SKM-1 (cell line): ENCODE measurements at regions not wholly inside any gene's neighbourhood (a gene's known extent, or its start where the extent isn't known, plus 50 kb on each side); places are given as distances from the start of the nearest gene placed in this dataset.
"Not testable (repeated sequence)": the region's sequence is repeated elsewhere in the genome, so short reads cannot be mapped to it uniquely, and the experiment has no call there.

Experiments
- DNase-seq: peaks from one replicate; lab custom pipeline; 2025; ENCODE audit not compliant: unreplicated experiment; lab: John Stamatoyannopoulos, UW

DNA sequence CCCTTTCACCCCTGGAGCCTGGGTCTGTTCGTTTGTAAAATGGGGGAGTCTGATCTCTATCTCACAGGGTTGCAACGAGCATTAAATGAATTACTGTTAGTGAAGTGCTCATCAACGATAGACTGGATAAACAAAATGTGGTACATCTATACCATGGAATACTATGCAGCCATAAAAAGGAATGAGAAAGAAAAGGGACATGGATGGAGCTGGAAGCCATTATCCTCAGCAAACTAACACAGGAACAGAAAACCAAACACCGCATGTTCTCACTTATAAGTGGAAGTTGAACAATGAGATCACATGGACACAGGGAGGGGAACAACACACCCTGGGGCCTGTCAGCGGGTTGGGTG lies 348.0 kb upstream of the ID2 start:
- not testable (repeated sequence) for DNase-seq

GRCh38 chr2:8334866-8335325 lies 347.0 kb upstream of the ID2 start:
- DNase-seq = peak; percentile 57

GRCh38 chr2:8335801-8336200 lies 346.1 kb upstream of the ID2 start:
- no peak for DNase-seq

DNA sequence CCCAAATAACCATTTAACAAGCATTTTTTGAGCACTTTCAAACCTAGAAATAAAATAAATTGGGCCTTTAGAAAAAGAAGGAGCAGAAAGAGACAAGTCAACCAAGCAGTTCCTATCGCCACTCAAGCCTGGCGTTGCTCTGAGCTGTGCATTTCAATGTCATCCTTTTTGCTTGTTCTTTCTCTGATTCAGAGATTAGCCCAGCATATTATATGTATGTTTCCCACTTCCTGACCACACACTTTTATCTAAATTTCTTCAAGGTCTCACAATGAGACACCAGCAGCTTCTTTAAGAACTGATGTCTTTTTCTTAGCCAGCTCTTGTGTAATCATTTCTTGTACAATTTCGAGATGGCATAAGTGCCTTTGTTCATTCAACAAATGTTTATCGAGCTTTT lies 344.5 kb upstream of the ID2 start:
- no peak for DNase-seq

DNA sequence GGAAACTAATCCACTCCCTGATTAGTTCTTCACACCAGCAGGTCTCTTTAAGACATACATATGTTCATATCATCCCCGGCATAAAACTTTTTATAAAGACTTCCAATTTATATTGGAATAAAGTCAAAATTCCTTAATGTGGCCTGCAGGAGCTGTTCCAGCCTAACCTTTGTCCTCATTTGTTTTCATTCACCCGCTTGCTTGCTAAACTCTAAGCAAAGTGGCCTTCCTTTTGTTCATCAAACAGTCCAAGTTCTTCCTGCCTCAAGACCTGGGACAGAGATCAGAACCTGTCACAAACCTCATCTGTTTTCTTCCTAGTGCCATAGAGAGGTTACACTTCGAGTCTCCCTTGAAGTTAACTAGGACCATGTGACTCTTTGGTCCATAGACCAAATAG lies 339.4 kb upstream of the ID2 start:
- DNase-seq = no peak

DNA sequence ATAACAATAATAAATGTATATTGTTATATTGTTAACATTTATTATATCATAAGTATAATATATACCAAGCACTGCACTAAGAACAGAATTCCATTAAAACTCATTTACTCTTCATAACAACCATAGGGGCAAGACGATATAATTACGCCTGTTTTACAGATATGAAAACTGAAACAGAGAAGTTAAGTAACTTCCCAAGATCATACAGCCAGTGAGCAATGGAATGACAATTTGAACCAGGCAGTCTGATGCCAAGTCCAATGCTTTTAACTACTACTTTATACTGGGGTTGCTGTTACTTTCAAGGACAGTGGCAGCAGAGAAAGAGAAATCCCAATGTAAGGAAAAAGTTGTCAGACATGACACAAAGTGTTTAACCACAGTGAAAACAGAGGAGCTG lies 338.8 kb upstream of the ID2 start:
- no peak for DNase-seq

DNA sequence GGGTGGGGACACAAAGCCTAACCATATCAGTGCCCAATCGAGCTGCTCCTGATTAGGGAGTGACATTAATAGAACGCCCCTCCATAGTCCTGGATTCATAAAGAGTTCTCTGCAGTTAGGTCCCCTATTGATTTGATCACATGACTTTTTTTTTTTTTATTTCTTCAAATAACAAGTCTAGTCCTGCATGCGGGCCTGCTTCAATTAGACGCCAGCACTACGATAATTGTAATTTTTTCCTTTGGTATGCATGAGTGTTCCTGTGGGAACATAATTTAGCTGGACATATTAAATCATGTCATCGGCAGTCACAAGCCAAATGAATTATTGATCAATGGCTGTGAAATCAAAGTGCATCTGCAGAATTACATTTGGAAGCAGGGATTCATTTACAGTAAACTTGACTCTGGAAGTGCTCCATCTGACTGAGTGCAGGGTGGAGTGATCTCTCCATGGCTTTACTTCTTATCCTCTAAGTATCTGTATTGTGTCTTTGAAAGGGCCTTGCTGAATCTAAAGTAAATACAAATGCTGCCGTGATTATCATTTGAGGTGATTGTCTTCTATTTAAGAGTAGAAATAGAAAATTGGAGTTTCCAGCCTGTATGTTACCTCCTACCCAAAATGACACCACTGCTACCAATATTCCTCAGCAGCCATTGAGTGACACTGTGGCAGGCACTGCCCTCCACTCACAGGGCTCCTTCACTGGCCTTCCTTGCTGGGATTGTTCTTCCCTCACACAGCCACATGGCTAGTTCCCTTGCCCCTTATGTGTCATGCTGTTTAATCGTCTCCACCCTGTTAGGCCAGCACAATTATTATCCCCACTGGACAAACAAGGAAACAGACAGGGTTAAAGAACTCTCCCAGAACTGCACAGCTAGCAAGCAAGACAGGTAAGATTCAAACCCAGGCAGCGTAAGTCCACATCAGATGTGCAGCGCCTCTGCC lies 337.4 kb upstream of the ID2 start:
- DNase-seq = no peak

DNA sequence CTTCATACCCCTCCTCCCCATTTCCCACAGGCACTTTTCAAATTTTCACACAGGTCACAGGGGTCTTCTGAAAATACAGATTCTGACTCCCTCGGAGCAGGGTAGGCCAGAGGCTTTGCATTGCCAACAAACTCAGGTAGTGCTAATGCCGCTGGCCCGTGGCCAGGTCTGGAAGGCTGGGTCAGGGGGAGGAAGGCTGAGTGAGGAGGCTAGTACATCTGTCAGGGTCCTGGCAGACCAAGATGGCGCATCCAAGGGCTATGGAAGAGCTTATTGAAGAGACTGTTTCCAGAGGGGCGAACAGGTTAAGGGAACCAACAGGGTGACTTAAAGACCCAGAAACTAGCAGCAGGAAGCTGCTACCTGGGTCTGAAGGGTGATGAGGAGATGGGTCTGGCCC lies 336.7 kb upstream of the ID2 start:
- DNase-seq = no peak

GRCh38 chr2:8346208-8346607 lies 335.6 kb upstream of the ID2 start:
- no peak for DNase-seq

GRCh38 chr2:8346706-8347430 lies 335.0 kb upstream of the ID2 start:
- no peak for DNase-seq

DNA sequence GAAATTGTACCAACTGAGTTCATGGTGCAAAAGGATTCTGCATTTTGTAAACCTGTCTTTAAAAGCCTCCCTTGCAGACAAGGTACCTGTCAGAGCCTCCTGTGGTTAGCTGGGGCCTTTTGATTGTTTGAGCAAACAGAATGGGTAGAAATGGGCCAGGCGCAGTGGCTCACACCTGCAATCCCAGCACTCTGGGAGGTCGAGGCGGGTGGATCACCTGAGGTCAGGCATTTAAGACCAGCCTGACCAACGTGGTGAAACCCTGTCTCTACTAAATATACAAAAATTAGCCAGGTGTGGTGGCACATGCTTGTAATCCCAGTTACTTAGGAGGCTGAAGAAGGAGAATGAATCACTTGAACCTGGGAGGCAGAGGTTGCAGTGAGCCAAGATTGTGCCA lies 332.9 kb upstream of the ID2 start:
- DNase-seq = not testable (repeated sequence)

DNA sequence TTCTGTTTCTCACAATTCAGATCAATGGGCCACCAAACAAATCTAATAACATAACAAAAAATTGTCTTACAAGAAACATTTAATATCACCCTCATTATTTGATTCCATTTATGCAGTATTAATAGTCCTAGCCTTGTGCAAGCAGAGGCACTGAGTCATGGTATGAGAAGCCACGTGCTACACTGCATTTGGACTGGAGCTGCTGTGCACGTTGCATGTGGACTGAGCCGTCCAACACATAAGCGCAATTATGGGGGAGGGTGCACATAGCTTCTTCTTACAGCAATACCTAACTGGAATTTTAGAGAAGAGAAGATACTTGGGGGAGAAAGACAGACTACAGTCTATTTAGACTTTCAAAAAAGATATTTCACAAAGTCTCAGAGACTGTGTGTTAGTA lies 329.6 kb upstream of the ID2 start:
- no peak for DNase-seq

DNA sequence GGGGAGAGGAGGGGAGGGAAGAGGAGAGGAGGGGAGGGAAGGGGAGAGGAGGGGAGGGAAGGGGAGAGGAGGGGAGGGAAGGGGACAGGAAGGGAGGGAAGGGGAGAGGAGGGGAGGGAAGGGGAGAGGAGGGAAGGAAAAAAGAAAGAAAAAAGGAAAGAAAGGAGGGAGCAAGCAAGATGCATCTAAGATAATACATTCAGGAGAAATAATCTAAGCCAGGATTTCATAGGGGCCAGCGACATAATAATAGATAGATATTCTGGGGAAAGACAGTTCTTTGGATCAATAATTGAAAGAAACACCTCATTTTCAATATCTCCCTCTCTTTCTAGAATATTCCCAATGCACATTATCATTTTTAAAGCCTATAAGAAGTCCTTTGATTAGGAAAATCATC lies 328.9 kb upstream of the ID2 start:
- no peak for DNase-seq

- no peak for DNase-seq
Measured at GRCh38 chr2:8355102-8355859, 326.6 kb upstream of the ID2 start.

DNA sequence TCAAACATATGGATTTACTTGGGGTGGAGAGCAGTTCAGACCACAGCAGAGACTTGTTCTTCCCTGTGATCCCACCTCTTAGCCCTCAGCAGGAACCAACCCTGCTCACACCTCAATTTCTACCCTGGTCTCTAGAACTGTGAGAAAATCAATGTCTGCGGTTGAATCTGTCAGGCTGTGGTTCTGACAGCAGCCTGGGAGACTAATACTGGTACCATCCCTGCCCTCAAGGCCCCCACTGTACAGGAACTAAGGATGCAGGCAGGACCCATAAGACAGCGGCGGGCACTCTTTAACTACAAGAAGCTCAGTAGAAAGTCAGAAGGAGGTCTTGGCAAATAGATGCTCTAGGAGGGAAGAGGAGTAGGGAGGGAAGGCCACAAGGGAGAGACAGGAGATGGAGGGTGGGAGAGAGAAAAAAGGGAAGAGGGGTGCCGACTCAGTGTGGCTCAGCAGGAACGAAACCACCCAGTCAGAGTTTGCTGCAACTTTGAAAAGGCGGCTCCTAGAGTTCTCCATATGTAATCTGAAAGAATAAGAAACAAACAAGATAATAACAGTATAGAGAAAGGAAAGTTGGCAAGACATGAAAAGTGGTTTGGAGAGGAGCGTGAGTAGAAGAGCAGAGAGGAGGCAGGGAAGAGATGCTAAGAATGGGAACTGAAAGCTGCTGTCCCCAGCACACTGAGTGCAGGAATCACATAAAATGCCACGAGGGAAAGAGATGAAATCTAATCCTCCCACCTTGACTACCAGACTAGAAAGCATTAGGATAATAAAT lies 323.9 kb upstream of the ID2 start:
- no peak for DNase-seq

- DNase-seq = no peak
Measured at GRCh38 chr2:8361930-8362329, 319.9 kb upstream of the ID2 start.

- no peak for DNase-seq
Measured at GRCh38 chr2:8363161-8363560, 318.7 kb upstream of the ID2 start.

DNA sequence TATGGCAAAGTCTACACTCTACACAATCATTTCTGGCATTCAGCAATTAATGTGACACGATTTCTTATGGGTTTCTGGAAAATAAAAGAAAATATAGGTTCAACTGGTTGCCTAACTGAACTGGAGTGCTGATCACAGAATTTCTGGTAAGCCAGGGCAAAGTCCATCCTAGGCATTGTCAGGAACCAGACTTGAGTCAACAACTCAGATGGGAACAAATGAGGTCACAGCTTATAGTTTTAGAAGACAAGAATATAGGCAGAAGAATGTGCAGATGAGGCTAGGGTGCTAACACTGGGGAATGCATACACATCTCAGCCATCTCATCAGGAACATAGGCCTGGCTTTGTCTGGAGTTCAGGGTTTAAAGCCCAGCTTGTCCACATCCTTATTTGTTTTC lies 317.2 kb upstream of the ID2 start:
- DNase-seq = no peak

GRCh38 chr2:8365331-8365910 lies 316.4 kb upstream of the ID2 start:
- no peak for DNase-seq

DNA sequence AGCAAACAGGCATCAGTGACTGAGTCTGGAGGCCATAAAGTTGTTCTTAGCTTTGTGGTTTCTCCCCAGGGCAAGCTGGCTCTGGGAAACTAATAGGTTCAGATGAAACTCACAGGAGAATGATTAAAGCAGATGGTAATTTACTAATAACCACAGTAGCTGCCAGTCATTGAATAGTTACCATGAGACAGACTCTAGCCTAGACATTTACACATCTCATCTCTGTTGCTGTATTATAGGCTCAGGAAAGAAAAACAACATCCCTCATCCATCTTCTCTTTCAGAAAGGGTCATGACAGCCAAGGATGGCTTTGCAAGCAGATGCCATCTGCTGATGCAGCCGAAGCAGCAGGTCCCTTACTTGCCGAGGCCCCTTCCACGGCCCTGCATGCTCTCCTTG lies 314.0 kb upstream of the ID2 start:
- DNase-seq = no peak
